ENCODE measurements at regions not wholly inside any gene's neighbourhood (a gene's known extent, or its start where the extent isn't known, plus 50 kb on each side); places are given as distances from the start of the nearest gene placed in this dataset.

DNA sequence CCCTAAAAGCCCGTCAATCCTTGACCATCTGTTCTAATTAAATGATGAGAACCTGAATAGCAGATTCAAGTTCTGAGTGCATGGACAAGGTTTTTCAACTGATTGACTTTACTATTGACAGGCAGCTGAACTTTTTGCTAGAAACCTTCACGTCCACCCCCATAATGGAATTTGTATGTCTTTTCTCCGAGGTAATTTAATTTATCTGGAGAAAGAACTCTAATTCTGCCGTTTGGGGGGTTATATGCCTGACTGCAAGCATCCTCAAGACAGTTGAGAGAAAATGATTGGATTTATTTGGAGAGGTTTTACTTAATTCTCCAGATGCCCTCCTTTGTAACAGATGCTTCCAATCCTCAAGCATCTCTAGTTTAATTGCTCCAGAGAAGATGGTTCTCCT, 1053.4 kb upstream of the AUTS2 start:
- no peak overlapping the region for H2AK9ac ChIP-seq (replicated peaks; ENCODE audit: low read depth, low read length, poor library complexity)
- DNase-seq (no peak), ATAC-seq (ENCODE audit: low read depth) (no peak)
- in situ Hi-C loops (cut with MboI; ENCODE audit: low sequenced_read_pairs), result no loop called here
- POLR2A ChIA-PET (ENCODE audit: unreplicated experiment), result no interaction called here
- no peak overlapping the region for H2AFZ ChIP-seq (replicated peaks; ENCODE audit: low read length, poor library complexity)
- no peak overlapping the region for H3K23ac ChIP-seq (ENCODE audit: low read depth, low read length)
- no peak overlapping the region for H2BK120ac ChIP-seq (ENCODE audit: low read depth, low read length)
- no peak overlapping the region for H2BK5ac ChIP-seq (ENCODE audit: low read depth, low read length, poor library complexity, severe bottlenecking)
- H3K9me1 ChIP-seq (ENCODE audit: insufficient read depth, low read length), result no peaks in the 10 kb centered on the region
- no peak overlapping the region for H4K91ac ChIP-seq (ENCODE audit: insufficient read depth, low read depth, low read length)
- no peak overlapping the region for H2BK15ac ChIP-seq (ENCODE audit: low read depth, low read length)
- H3K36me3 ChIP-seq (ENCODE audit: control insufficient read depth, insufficient read depth, low read length), result no peaks in the 10 kb centered on the region
- no peaks in the 10 kb centered on the region for H4K20me1 ChIP-seq (ENCODE audit: insufficient read depth, low read length)
- no peak overlapping the region for H3K4me2 ChIP-seq (ENCODE audit: low read depth, low read length)
- H3K4me3 ChIP-seq (ENCODE audit: insufficient read depth, low read depth, low read length), result no peak overlapping the region
- H3K4me1 ChIP-seq (ENCODE audit: control insufficient read depth, insufficient read depth, low read length), result no peaks in the 10 kb centered on the region
- no peak overlapping the region for H3K9ac ChIP-seq (ENCODE audit: low read depth, low read length)
- CTCF ChIA-PET, result interaction anchor here (0.7 kb wide), 1 partner anchor 12 kb away, joined by 3 read pairs; no protein-coding TSS in a partner anchor
- no peak overlapping the region for H2BK20ac ChIP-seq (ENCODE audit: low read depth, low read length)
- no peak overlapping the region for H3K56ac ChIP-seq (ENCODE audit: extremely low read depth, insufficient read depth, low read length)
- no peak overlapping the region for H4K5ac ChIP-seq (ENCODE audit: low read depth, low read length)
- H3K18ac ChIP-seq (ENCODE audit: low read depth, low read length), result no peak overlapping the region
- no TSS peak for BruUV-seq (replicated peaks)
- H2AK5ac ChIP-seq (ENCODE audit: low read depth, low read length), result no peak overlapping the region
- no peaks in the 10 kb centered on the region for H3K27me3 ChIP-seq (ENCODE audit: control insufficient read depth, insufficient read depth, low read length)
- no peak overlapping the region for H3K27ac ChIP-seq (ENCODE audit: insufficient read depth, low read length)
- H3K9me3 ChIP-seq (ENCODE audit: control insufficient read depth, insufficient read depth, low read length), result peaks cover 4% of the 10 kb centered on the region
- no CpG with 5 or more reads among the region's 4 CpGs for WGBS, 2 experiments (ENCODE audit: extremely low coverage in 2 of 2, insufficient read length in 1 of 2)
- TF ChIP-seq MAFK (IDR thresholded peaks at IDR 0.05; ENCODE audit: low read depth, low read length), result no peak
- TF ChIP-seq CEBPB (IDR thresholded peaks at IDR 0.05; ENCODE audit: low read depth, low read length), result no peak
- no peak for TF ChIP-seq SMC3 (IDR thresholded peaks at IDR 0.05; ENCODE audit: low read depth, low read length)
- TF ChIP-seq RFX5 (IDR thresholded peaks at IDR 0.05; ENCODE audit: low read depth, low read length), result no peak
- TF ChIP-seq NFE2L2 (IDR thresholded peaks at IDR 0.05; ENCODE audit: low read depth, low read length), result no peak
- no peak for TF ChIP-seq FOS (IDR thresholded peaks at IDR 0.05; ENCODE audit: low read depth, low read length)
- no peak for TF ChIP-seq CHD1 (IDR thresholded peaks at IDR 0.05; ENCODE audit: low read depth, low read length)
- TF ChIP-seq, protein P1, sequence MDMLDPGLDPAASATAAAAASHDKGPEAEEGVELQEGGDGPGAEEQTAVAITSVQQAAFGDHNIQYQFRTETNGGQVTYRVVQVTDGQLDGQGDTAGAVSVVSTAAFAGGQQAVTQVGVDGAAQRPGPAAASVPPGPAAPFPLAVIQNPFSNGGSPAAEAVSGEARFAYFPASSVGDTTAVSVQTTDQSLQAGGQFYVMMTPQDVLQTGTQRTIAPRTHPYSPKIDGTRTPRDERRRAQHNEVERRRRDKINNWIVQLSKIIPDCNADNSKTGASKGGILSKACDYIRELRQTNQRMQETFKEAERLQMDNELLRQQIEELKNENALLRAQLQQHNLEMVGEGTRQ (IDR thresholded peaks at IDR 0.05; ENCODE audit: low read depth, low read length), result no peak
- TF ChIP-seq, protein P2, sequence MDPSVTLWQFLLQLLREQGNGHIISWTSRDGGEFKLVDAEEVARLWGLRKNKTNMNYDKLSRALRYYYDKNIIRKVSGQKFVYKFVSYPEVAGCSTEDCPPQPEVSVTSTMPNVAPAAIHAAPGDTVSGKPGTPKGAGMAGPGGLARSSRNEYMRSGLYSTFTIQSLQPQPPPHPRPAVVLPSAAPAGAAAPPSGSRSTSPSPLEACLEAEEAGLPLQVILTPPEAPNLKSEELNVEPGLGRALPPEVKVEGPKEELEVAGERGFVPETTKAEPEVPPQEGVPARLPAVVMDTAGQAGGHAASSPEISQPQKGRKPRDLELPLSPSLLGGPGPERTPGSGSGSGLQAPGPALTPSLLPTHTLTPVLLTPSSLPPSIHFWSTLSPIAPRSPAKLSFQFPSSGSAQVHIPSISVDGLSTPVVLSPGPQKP (IDR thresholded peaks at IDR 0.05; ENCODE audit: borderline replicate concordance, low read depth, low read length), result no peak
- TF ChIP-seq, protein P3, sequence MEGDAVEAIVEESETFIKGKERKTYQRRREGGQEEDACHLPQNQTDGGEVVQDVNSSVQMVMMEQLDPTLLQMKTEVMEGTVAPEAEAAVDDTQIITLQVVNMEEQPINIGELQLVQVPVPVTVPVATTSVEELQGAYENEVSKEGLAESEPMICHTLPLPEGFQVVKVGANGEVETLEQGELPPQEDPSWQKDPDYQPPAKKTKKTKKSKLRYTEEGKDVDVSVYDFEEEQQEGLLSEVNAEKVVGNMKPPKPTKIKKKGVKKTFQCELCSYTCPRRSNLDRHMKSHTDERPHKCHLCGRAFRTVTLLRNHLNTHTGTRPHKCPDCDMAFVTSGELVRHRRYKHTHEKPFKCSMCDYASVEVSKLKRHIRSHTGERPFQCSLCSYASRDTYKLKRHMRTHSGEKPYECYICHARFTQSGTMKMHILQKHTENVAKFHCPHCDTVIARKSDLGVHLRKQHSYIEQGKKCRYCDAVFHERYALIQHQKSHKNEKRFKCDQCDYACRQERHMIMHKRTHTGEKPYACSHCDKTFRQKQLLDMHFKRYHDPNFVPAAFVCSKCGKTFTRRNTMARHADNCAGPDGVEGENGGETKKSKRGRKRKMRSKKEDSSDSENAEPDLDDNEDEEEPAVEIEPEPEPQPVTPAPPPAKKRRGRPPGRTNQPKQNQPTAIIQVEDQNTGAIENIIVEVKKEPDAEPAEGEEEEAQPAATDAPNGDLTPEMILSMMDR (conservative IDR thresholded peaks at IDR 0.05; ENCODE audit: low read depth, low read length), result no peak
- TF ChIP-seq POLR2A (IDR thresholded peaks at IDR 0.05; ENCODE audit: low read depth, low read length), result no peak
- dilution Hi-C loops (cut with HindIII; ENCODE audit: low sequenced_read_pairs, unreplicated experiment), result no loop called here
- no peak overlapping the region for H3K14ac ChIP-seq (replicated peaks; ENCODE audit: low read depth, low read length)
- no peaks in the 10 kb centered on the region for H3K79me1 ChIP-seq (ENCODE audit: low read depth in 1 of 2, low read length in 2 of 2)
- H4K8ac ChIP-seq (ENCODE audit: low read depth in 2 of 2, low read length in 2 of 2), result no peak overlapping the region
- no peak overlapping the region for H3K4ac ChIP-seq (ENCODE audit: low read depth, low read length)
- intact Hi-C loops (cut with micrococcal nuclease), result no loop called here

Data from IMR-90 (cell line).